Pancreas (tissue), 10 donors: ENCODE measurements at regions not wholly inside any gene's neighbourhood (a gene's known extent, or its start where the extent isn't known, plus 50 kb on each side); places are given as distances from the start of the nearest gene placed in this dataset.

Experiments
- ATAC-seq, 4 donors: fragments of 200-7000 bp; cut with Tn5 transposase; one replicate each; pipeline versions ENCODE4 v1.8.0 to v1.9.1; 2020; ENCODE audit warnings: mild to moderate bottlenecking in 4 of 4, moderate library complexity in 4 of 4
- DNase-seq, 6 donors: peaks; one replicate each; pipeline ENCODE4 v3.0.0-alpha.2; 2020
- FAIRE-seq: peaks from 2 replicates; lab custom pipeline; 2012; peaks lifted over from hg19 to GRCh38; lab: Jason Lieb, UNC
- H3K27ac ChIP-seq, 4 donors: fragments of 200-600 bp; sonication (generic); 1 replicate in 3 of 4; 2 replicates in 1 of 4; pipeline versions ENCODE4 v1.5.0 to v1.8.0; 2020
- H3K27me3 ChIP-seq, 4 donors: fragments of 200-600 bp; one replicate each; pipeline ENCODE4 v1.8.0; 2021
- H3K36me3 ChIP-seq, 3 donors: fragments of 200-600 bp; sonication (generic) in 1 of 3; one replicate each; pipeline versions ENCODE4 v1.5.0 to v1.8.0; 2020 to 2021
- H3K4me1 ChIP-seq, 3 donors: fragments of 200-600 bp; one replicate each; pipeline ENCODE4 v1.8.0; 2021
- H3K4me3 ChIP-seq, 4 donors: fragments of 200-600 bp; sonication (generic) in 2 of 4; one replicate each; pipeline versions ENCODE4 v1.5.0 to v1.8.0; 2020 to 2021
- H3K9me3 ChIP-seq, 4 donors: fragments of 200-600 bp; one replicate each; pipeline ENCODE4 v1.8.0; 2021
- WGBS, 2 donors: extraction: QIAGEN DNeasy Blood & Tissue Kit; methylation state at CpG; one replicate each; pipeline ENCODE4 v1.1.7; 2013; 5-methylcytosine and 5-hydroxymethylcytosine counted together
- intact Hi-C, 3 donors: fragments of 100-400 bp; cut with DNase I; formaldehyde crosslinking; loops; one replicate each; pipeline versions ENCODE4 v1.11.1 to v1.14.2; 2022
- TF ChIP-seq, protein P1 (sequence below), 4 donors: fragments of 200-600 bp; sonication (generic) in 3 of 4; IDR thresholded peaks; one replicate each; pipeline versions ENCODE4 v1.5.0 to v1.8.0; 2021; ENCODE audit warnings: antibody characterized with exemption in 4 of 4
- donor health status: healthy with polysubstance abuse.
- donor health status: DM: no; HTN: no; CAD: no; lungs with moderate emphysema.
- donor health status: DM: no; HTN: no; CAD: no.
- donor health status: control.
- donor health status: control.
- donor health status: Bipolar disorder and iron deficiency.
- donor health status: DM: yes; HTN: yes; CAD: no.
- donor health status: DM: no; HTN: no; CAD: no.
- donor health status: DM: no; HTN: no; CAD: no.
- donor health status: DM: yes; HTN: yes; CAD: no.

GRCh38 chr13:103878891-103879605 lies 812.8 kb upstream of the SLC10A2 start:
- Histone ChIP-seq H3K4me3 (no peak overlapping the region), H3K4me1 (no peaks in the 10 kb centered on the region), H3K27me3 (peaks cover 0 to 5% (median 0%) of the 10 kb centered on the region in 4 donors), H3K9me3 (no peaks in the 10 kb centered on the region), H3K36me3 (no peaks in the 10 kb centered on the region), H3K27ac (no peak overlapping the region)
- FAIRE-seq: peak; percentile 23
- WGBS, 2 donors: 34 to 43% methylated on average over 2 of the region's 2 CpGs
- DNase-seq: no peak
- no peak for ATAC-seq
- intact Hi-C loops: no loop called here
- TF ChIP-seq, protein P1, sequence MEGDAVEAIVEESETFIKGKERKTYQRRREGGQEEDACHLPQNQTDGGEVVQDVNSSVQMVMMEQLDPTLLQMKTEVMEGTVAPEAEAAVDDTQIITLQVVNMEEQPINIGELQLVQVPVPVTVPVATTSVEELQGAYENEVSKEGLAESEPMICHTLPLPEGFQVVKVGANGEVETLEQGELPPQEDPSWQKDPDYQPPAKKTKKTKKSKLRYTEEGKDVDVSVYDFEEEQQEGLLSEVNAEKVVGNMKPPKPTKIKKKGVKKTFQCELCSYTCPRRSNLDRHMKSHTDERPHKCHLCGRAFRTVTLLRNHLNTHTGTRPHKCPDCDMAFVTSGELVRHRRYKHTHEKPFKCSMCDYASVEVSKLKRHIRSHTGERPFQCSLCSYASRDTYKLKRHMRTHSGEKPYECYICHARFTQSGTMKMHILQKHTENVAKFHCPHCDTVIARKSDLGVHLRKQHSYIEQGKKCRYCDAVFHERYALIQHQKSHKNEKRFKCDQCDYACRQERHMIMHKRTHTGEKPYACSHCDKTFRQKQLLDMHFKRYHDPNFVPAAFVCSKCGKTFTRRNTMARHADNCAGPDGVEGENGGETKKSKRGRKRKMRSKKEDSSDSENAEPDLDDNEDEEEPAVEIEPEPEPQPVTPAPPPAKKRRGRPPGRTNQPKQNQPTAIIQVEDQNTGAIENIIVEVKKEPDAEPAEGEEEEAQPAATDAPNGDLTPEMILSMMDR (IDR thresholded peaks at IDR 0.05): no peak

GRCh38 chr13:103876571-103876970 lies 810.4 kb upstream of the SLC10A2 start:
- 88 to 90% methylated on average over 6 of the region's 6 CpGs for WGBS, 2 donors
- H3K4me3 ChIP-seq: no peak overlapping the region
- DNase-seq (no peak), ATAC-seq (no peak), FAIRE-seq (no peak)
- no peak overlapping the region for H3K27ac ChIP-seq
- TF ChIP-seq, protein P1 (IDR thresholded peaks at IDR 0.05): no peak
- H3K9me3 ChIP-seq: no peaks in the 10 kb centered on the region
- no peaks in the 10 kb centered on the region for H3K27me3 ChIP-seq
- no peaks in the 10 kb centered on the region for H3K4me1 ChIP-seq
- no peaks in the 10 kb centered on the region for H3K36me3 ChIP-seq
- intact Hi-C loops: no loop called here

DNA sequence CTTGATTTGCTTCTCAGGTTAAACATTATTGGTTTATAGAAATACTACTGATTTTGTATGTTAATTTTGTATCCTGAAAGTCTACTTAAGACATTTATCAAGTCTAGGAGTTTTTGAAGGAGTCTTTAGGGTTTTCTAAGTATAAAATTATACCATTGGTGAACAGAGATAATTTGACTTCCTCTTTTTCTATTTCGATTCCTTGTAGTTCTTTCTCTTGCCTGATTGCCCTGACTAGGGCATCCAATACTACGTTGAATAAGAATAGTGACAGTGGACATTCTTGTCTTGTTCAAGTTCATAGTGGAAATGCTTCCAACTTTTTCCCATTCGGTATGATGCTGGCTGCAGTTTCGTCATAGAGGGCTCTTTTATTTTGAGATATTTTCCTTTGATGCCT lies 807.5 kb upstream of the SLC10A2 start:
- FAIRE-seq (no peak), DNase-seq (no peak), ATAC-seq (no peak)
- intact Hi-C loops: no loop called here
- H3K4me3 ChIP-seq: no peak overlapping the region
- H3K9me3 ChIP-seq: no peaks in the 10 kb centered on the region
- no peaks in the 10 kb centered on the region for H3K4me1 ChIP-seq
- H3K36me3 ChIP-seq: no peaks in the 10 kb centered on the region
- TF ChIP-seq, protein P1 (IDR thresholded peaks at IDR 0.05): no peak
- H3K27ac ChIP-seq: no peak overlapping the region
- H3K27me3 ChIP-seq: no peaks in the 10 kb centered on the region
- 43 to 85% methylated on average over 4 of the region's 4 CpGs for WGBS, 2 donors

DNA sequence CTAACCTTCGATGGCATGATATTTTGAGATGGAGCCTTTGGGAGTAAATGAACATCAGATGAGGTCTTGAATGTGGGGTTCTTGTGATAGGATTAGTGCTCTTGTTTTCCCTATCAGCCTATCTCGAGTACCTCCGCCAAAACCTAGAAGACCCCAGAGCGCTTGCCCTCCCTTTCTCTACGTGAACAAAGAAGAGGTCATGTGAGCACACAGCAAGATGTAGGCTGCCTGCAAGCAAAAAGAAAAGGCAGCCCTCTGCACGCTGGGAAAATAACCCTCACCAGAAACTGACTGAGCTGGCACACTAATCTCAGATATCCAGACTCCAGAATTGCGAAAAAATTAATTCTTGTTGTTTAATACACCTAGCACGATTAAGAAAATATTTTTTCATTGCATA lies 799.8 kb upstream of the SLC10A2 start:
- FAIRE-seq: no peak
- no peaks in the 10 kb centered on the region for H3K36me3 ChIP-seq
- H3K4me1 ChIP-seq: no peaks in the 10 kb centered on the region
- H3K4me3 ChIP-seq: no peak overlapping the region
- H3K9me3 ChIP-seq: peaks cover 0 to 3% (median 0%) of the 10 kb centered on the region in 4 donors
- 61 to 78% methylated on average over 8 of the region's 8 CpGs for WGBS, 2 donors
- no peaks in the 10 kb centered on the region for H3K27me3 ChIP-seq
- TF ChIP-seq, protein P1 (IDR thresholded peaks at IDR 0.05): no peak
- intact Hi-C loops: no loop called here
- no peak for ATAC-seq
- no peak for DNase-seq
- no peak overlapping the region for H3K27ac ChIP-seq

- Histone ChIP-seq H3K36me3 (no peaks in the 10 kb centered on the region), H3K4me3 (no peak overlapping the region), H3K4me1 (no peaks in the 10 kb centered on the region), H3K27ac (no peak overlapping the region), H3K9me3 (no peaks in the 10 kb centered on the region), H3K27me3 (no peaks in the 10 kb centered on the region)
- intact Hi-C loops: no loop called here
- DNase-seq (no peak), FAIRE-seq (no peak), ATAC-seq (no peak)
- 75 to 91% methylated on average over 4 of the region's 4 CpGs for WGBS, 2 donors
- TF ChIP-seq, protein P1 (IDR thresholded peaks at IDR 0.05): no peak
Measured at GRCh38 chr13:103862525-103862924, 796.3 kb upstream of the SLC10A2 start.
